ENCODE measurements at regions not wholly inside any gene's neighbourhood (a gene's known extent, or its start where the extent isn't known, plus 50 kb on each side); places are given as distances from the start of the nearest gene placed in this dataset.

DNA sequence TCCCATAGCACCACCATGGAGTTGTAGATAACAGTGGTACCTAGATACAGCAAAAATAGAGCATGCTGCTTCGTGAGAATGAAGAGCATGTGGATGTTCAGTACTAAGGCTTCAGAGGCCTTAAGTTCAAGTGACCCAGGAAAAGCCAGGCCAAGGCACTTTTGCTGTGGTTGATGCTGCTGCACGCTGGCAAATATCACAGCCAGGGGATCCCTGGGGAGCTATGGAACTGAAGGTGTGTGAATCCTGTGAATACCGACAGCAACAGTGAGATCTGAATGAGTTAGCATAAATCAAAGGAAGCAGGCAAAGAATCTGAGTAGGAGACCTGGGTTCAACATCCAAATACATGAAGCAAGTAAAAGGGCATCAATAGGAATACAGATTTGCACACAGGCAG lies 158.6 kb upstream of the THUMPD2 start:
- H3K36me3 ChIP-seq (replicated peaks; ENCODE audit: low read depth, low read length) = no peaks in the 10 kb centered on the region
- no peaks in the 10 kb centered on the region for H3K79me2 ChIP-seq (ENCODE audit: low read length)
- H2AFZ ChIP-seq (ENCODE audit: low read depth, low read length) = no peak overlapping the region
- TF ChIP-seq EZH2phosphoT487 (IDR thresholded peaks at IDR 0.05; ENCODE audit: low read depth) = no peak
- TF ChIP-seq, protein P1, sequence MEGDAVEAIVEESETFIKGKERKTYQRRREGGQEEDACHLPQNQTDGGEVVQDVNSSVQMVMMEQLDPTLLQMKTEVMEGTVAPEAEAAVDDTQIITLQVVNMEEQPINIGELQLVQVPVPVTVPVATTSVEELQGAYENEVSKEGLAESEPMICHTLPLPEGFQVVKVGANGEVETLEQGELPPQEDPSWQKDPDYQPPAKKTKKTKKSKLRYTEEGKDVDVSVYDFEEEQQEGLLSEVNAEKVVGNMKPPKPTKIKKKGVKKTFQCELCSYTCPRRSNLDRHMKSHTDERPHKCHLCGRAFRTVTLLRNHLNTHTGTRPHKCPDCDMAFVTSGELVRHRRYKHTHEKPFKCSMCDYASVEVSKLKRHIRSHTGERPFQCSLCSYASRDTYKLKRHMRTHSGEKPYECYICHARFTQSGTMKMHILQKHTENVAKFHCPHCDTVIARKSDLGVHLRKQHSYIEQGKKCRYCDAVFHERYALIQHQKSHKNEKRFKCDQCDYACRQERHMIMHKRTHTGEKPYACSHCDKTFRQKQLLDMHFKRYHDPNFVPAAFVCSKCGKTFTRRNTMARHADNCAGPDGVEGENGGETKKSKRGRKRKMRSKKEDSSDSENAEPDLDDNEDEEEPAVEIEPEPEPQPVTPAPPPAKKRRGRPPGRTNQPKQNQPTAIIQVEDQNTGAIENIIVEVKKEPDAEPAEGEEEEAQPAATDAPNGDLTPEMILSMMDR (IDR thresholded peaks at IDR 0.05; ENCODE audit: low read depth, low read length) = no peak
- no peaks in the 10 kb centered on the region for H4K20me1 ChIP-seq (ENCODE audit: insufficient read depth, low read length)
- no peaks in the 10 kb centered on the region for H3K27me3 ChIP-seq (ENCODE audit: low read depth, low read length)
- H3K27ac ChIP-seq (ENCODE audit: low read length) = no peak overlapping the region
- H3K4me2 ChIP-seq (ENCODE audit: low read length) = no peak overlapping the region
- no peaks in the 10 kb centered on the region for H3K4me1 ChIP-seq (ENCODE audit: low read length)
- no peaks in the 10 kb centered on the region for H3K9me3 ChIP-seq (ENCODE audit: insufficient read depth, low read length)
- no peak overlapping the region for H3K4me3 ChIP-seq (ENCODE audit: low read length)
- no peak overlapping the region for H3K9ac ChIP-seq (ENCODE audit: low read length)

DNA sequence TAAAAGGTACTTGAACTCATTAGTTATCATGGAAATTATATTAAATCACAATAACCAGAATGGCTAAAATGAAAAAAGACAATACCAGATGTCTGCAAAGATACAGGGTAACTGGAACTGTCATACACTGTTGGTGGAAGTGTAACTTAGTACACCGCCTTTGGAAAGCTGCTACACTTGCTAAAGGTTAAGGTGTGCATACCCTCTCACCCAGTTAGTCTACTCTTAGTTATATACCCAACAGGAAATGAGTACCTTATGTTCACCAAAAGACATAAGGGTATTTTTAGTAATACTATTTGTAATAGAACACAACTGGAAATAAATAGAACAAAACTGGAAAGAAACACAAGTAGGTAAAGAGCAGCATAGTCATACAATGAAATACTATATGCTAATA lies 155.8 kb upstream of the THUMPD2 start:
- no peaks in the 10 kb centered on the region for H3K4me1 ChIP-seq (ENCODE audit: low read length)
- H4K20me1 ChIP-seq (ENCODE audit: insufficient read depth, low read length) = no peaks in the 10 kb centered on the region
- no peak overlapping the region for H3K9ac ChIP-seq (ENCODE audit: low read length)
- H2AFZ ChIP-seq (ENCODE audit: low read depth, low read length) = no peak overlapping the region
- H3K4me2 ChIP-seq (ENCODE audit: low read length) = no peak overlapping the region
- no peak overlapping the region for H3K27ac ChIP-seq (ENCODE audit: low read length)
- H3K9me3 ChIP-seq (ENCODE audit: insufficient read depth, low read length) = no peaks in the 10 kb centered on the region
- TF ChIP-seq EZH2phosphoT487 (IDR thresholded peaks at IDR 0.05; ENCODE audit: low read depth) = no peak
- TF ChIP-seq, protein P1 (IDR thresholded peaks at IDR 0.05; ENCODE audit: low read depth, low read length) = no peak
- no peak overlapping the region for H3K4me3 ChIP-seq (ENCODE audit: low read length)
- no peaks in the 10 kb centered on the region for H3K79me2 ChIP-seq (ENCODE audit: low read length)
- H3K27me3 ChIP-seq (ENCODE audit: low read depth, low read length) = no peaks in the 10 kb centered on the region
- no peaks in the 10 kb centered on the region for H3K36me3 ChIP-seq (replicated peaks; ENCODE audit: low read depth, low read length)

DNA sequence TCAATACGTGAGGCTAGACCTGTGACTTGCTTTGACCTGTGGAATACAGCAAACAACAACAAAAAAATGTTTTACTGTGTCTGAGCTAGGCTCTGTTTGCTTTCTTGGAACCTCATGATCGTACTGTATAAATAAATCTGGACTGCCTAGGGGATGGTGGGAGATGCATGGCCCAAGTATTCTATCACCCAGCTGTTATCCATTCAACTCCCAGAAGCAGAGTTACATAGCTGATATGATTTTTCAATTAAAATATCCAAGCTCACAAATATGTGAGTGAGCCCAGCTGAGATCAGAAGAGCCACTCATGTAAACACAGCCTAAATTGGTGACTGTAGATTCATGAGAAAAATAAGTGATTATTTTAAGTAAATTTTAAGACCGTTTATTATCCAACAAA lies 154.1 kb upstream of the THUMPD2 start:
- H2AFZ ChIP-seq (ENCODE audit: low read depth, low read length) = no peak overlapping the region
- TF ChIP-seq, protein P1 (IDR thresholded peaks at IDR 0.05; ENCODE audit: low read depth, low read length) = no peak
- no peak for TF ChIP-seq EZH2phosphoT487 (IDR thresholded peaks at IDR 0.05; ENCODE audit: low read depth)
- no peak overlapping the region for H3K9ac ChIP-seq (ENCODE audit: low read length)

GRCh38 chr2:39932198-39932597 lies 153.1 kb upstream of the THUMPD2 start:
- no peaks in the 10 kb centered on the region for H3K36me3 ChIP-seq (replicated peaks; ENCODE audit: low read depth, low read length)
- H3K27me3 ChIP-seq (ENCODE audit: low read depth, low read length) = no peaks in the 10 kb centered on the region
- no peak overlapping the region for H3K4me2 ChIP-seq (ENCODE audit: low read length)
- H3K79me2 ChIP-seq (ENCODE audit: low read length) = no peaks in the 10 kb centered on the region
- no peaks in the 10 kb centered on the region for H3K4me1 ChIP-seq (ENCODE audit: low read length)
- no peak overlapping the region for H2AFZ ChIP-seq (ENCODE audit: low read depth, low read length)
- TF ChIP-seq, protein P1 (IDR thresholded peaks at IDR 0.05; ENCODE audit: low read depth, low read length) = no peak
- no peak for TF ChIP-seq EZH2phosphoT487 (IDR thresholded peaks at IDR 0.05; ENCODE audit: low read depth)
- no peaks in the 10 kb centered on the region for H3K9me3 ChIP-seq (ENCODE audit: insufficient read depth, low read length)
- H3K9ac ChIP-seq (ENCODE audit: low read length) = no peak overlapping the region
- H3K27ac ChIP-seq (ENCODE audit: low read length) = no peak overlapping the region
- no peak overlapping the region for H3K4me3 ChIP-seq (ENCODE audit: low read length)
- H4K20me1 ChIP-seq (ENCODE audit: insufficient read depth, low read length) = no peaks in the 10 kb centered on the region

More for the DNA sequence above, 154.1 kb upstream of the THUMPD2 start:
- H3K27ac ChIP-seq (ENCODE audit: low read length) = no peak overlapping the region
- H3K4me2 ChIP-seq (ENCODE audit: low read length) = no peak overlapping the region
- no peaks in the 10 kb centered on the region for H3K4me1 ChIP-seq (ENCODE audit: low read length)
- no peak overlapping the region for H3K4me3 ChIP-seq (ENCODE audit: low read length)
- H4K20me1 ChIP-seq (ENCODE audit: insufficient read depth, low read length) = no peaks in the 10 kb centered on the region
- no peaks in the 10 kb centered on the region for H3K9me3 ChIP-seq (ENCODE audit: insufficient read depth, low read length)
- H3K36me3 ChIP-seq (replicated peaks; ENCODE audit: low read depth, low read length) = no peaks in the 10 kb centered on the region
- no peaks in the 10 kb centered on the region for H3K79me2 ChIP-seq (ENCODE audit: low read length)
- H3K27me3 ChIP-seq (ENCODE audit: low read depth, low read length) = no peaks in the 10 kb centered on the region

All from OCI-LY3 (cell line).